HG03066 (cell line): ENCODE measurements at regions not wholly inside any gene's neighbourhood (a gene's known extent, or its start where the extent isn't known, plus 50 kb on each side); places are given as distances from the start of the nearest gene placed in this dataset.

Experiments used
- ATAC-seq: cut with Tn5 transposase; IDR thresholded peaks from one replicate; pipeline ENCODE4 v1.9.1; 2021; ENCODE audit warnings: low read depth; ENCODE audit not compliant: unreplicated experiment

DNA sequence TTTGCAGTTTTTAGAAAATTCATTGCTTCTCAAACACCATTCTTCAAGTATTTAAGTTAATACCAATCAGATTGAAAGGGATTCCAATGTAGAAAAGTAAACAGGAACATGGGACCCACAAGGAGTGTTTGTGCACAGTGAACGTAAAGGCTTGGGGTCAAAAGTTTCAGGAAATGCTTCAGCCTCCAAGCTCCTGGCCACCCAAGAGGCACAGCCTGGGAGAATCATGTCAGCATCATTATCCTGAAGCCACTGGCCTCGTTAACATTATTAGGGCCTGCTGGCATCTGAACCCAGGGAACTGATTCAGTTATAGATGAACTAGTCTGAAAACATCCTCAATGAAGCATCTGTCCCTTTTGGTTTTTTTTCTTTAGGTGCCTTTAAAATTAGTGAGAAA lies 122.9 kb downstream of the NXNL2 start:
- ATAC-seq = no peak

DNA sequence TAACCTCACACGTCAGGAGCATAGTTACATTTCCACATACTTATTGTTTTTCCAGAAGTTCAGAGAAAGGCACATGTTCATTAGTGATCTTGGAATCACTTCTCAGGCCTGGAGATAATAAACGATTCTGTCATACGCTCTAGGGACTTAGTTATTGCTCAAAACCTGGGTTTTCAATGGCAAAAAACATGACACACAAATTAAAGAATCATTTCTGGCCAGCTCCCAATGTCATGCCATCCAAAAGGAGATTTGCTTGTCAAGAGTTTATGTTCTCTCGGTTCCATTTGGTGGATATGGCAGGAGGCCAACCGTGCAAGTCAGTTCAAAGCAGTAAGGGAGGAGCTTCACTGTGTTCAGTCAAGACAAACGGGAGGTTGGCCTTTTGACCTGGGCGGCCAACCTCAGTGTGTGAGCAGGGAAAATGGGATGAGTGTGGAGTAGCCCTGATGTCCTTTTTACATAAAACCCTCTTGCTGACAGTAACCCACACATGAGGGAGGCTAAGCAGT lies 123.4 kb downstream of the NXNL2 start:
- no peak for ATAC-seq

DNA sequence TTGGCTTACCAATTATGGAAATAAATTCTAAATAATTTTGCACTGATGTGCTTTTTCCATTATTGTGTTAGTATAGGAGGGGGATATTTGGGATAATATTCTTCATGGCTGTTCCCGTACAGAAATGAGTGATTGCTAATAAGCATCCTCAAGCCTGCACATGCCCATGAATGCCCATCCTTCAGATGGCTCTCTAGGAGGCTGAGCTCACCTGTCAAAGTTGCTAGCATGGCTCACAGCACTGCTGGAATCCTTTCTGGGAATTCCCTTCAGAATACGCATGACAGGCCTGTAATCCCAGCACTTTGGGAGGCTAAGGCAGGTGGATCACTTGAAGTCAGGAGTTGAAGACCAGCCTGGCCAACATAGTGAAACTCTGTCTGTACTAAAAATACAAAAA lies 124.1 kb downstream of the NXNL2 start:
- no peak for ATAC-seq

DNA sequence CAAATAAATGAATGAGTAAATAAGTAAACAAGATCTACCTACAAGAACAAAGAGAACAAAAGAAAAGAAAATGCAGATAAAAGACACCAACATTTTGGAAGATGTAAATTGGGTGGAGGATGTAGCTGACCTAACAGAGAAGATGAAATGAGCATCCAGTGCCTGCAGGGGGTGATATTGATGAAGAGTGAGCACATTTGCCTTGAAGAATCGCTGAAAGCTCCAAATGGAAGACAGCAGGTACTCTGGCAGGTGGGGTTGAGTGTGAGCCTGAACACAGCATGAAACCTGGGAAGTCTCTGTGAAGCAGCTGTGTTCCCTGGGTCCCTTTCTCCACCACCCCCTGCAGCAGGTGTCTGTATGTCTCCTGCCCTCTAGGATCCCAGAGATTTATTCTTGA lies 125.6 kb downstream of the NXNL2 start:
- no peak for ATAC-seq

DNA sequence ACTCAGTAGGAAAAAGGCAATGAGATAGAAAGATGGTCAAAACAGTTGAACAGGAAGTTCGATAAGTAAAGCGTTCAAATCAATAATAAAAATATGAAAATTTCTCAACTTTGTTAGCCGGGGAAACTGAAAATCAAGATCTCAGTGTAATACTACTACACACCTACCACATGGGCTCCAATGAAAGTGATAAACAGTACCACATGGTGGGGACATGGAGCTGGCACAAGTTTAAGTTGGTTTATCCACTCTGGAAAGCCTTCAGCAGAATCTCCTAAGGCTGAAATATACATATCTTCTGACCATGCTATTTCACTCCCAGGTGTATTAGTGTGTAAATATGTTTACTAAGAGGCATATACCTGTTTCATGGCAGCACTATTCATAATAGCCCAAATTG lies 126.8 kb downstream of the NXNL2 start:
- no peak for ATAC-seq

DNA sequence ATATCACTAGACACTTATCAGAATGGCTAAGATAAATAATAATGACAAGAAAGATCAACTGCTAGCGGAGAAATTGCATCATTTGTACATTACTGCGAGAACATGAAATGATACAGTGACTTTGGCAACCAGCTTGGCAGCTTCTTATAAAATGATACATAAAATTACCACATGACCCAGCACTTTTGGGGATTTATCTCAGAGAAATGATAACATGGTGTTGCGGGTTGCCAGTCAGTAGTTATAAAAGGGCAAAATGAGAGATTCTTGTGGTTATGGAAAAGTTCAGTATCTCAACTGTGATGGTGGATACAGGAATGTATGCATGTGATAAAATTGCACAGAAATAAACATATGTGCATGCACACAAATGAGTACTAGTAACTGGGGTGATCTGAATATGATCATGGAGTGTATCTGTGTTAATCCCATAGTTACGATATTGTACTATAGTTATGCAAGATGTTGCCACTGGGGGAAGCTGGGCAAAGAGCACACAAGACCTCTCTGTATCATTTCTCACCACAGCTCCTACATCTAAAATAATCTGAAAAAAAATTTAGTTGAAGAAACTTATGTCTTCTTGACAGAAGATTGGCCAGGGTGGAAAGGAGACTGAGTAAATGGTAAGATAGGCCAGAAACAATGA lies 128.9 kb downstream of the NXNL2 start:
- no peak for ATAC-seq

DNA sequence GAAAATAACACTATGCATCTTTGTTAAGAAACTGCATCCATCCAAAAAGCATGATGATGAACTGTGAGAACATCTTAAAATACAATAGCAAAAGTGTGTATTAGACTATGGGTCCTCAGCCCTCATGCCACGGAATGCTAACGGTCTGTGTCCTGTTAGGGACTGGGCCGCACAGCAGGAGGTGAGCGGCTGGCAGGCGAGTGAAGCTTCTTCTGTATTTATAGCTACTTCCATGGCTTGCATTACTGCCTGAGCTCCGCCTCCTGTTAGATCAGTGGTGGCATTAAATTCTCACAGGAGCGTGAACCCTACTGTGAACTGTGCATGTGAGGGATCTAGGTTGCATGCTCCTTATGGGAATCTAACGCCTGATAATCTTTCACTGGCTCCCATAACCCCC lies 129.8 kb downstream of the NXNL2 start:
- no peak for ATAC-seq

DNA sequence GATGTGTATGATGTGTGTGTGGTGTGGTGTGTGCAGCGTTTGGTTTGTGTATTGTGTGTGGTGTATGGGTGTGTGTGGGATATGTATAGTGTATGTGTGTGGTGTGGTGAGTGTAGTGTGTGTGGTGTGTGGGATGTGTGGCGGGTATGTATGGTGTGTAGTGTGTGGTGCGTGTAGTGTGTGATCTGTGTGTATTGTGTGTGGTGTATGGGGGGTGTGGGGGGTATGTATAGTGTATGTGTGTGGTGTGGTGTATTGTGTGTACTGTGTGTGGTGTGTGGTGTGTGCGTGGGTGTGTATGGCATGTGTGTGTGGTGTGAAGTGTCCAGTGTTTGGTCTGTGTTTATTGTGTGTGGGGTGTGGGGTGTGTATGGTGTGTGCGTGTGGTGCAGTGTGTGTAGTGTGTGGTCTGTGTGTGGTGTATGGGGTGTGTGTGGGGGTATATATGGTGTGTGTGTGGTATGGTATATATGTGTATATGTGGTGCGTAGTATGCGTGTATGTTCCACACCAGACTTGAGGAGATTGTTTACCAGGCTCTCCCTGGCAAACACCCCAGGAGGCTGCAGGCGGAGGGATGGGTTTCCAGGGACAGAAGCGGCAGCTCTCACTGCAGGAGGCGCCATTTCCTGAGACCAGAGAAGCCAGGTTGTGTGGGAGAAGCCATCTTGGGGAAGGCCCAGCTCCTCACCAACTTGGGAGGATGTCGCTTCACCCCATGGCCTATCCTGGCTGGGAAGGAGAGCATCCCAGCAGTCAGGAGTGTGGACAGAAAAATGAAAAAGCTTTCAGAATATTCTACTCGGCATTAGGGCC lies 138.1 kb downstream of the NXNL2 start:
- ATAC-seq = no peak

DNA sequence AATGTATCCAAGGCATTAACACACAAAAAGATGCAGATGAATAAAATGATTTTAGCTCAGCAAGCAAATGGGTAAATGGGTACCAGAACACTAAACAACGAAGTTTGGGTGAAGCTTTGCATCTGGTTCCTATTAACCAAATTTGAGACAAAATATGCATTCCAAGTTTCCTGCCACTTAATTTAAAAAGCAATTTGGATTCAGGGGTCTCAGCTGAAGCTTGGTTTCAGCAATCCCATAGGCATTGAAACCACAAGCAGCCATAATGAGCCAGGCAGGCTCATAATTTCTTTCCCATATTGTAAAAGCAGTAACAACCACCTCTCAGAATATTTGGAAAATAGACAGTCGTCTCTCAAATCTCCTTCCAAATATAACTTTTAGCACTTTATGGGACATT lies 138.9 kb downstream of the NXNL2 start:
- ATAC-seq = no peak

DNA sequence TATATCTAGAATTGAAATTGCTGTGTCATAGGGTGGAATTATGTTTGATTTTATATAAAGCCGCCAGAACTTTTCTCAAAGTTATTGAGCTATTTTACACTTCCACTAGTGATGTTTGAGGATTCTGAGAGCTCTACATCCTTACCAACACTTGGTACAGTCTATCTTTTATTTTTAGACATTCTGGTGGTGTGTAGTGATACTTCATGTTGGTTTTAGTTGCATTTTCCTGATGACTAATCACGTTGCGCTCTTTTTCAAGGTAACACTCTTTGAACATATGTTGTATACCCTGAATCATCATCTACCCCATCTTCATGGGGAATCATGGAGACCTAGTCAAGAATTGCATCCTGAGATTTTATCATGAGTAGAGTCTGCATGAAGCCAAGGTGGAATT lies 141.7 kb downstream of the NXNL2 start:
- no peak for ATAC-seq

DNA sequence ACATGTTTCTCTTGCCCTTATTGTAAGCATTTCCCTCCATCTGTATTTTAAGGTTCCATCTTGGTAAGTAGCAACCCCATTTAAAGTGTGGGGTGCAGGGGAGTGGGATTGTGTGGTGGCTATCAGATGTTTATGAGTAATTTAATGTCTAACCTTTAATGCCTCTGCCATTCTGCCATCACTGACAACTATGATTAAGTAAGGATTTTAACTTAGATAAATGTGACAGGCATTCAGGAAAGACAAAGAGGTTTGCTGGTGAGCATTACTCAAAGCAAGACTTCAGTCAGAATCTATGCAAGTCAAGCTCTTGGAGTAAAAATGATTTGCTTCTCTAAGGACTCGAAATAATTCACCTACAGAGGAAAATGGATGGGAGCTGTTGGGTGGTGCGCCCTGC lies 143.0 kb downstream of the NXNL2 start:
- ATAC-seq = no peak

DNA sequence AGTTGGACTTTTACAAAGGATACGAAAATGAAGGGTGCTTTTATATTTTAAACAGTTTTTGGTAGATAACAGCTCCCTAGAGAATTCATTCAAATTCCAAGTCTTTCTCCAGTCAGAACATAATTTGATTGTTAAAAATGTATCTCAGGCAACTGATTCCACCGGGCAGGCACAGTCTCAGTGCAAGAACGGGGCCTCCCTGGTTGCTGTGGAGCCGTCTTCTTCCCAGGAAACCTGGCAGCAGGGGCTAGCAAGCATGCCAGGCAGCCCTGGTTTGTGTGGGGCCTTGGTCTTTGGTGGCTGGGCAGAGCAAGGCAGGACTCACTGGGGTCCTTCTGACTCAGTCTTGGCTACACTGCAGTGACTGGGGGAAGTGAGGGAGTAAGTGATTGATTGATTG lies 143.5 kb downstream of the NXNL2 start:
- ATAC-seq = no peak

DNA sequence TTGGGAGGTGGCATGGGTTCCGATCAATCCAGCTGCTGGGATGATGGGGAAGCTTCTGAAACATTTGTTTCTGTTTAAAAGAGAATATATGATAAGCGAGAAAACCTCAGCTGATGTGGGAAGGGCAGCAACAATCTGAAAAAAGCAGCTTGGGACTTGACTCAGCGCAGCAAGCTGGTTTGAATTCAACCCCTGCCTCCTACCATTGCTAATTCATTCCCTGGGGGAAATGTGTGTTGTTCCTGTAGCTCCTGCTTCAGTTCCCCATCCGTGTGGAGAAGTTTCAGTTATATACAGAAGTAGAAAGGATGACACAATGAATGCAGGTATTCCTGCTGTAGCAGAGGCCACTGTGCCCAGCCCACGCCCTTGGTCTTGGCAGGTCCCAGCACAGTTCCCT lies 145.1 kb downstream of the NXNL2 start:
- no peak for ATAC-seq

DNA sequence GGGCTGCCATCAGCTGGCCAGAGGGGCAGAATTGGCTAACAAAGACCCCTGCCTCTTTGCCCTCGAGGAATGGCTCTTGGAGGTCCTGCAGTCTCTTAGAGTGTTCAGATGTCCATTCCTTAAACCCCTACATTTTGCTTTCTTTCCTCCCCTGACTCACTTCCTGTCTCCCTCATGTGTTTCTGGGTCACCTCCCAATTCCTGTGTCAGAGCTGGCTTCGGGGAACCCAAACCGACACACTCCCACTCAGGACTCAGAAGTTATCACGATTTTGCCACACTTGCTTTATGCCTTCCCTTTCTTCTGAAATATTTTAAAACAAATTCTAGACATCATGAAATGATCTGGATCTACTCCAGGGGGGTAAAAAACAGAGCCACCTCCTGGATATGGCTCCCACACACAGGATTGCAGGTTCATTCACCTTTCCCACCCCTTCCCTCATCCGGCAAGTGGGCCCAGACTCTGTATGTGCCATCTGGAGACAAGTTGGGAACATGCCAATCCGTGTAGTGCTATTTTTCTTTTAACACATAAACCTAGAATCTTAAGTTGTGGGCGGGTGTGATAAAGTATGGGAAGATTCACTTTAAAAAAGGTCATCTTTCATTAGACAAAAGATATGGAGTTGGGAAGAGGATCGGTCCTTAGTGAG lies 145.7 kb downstream of the NXNL2 start:
- no peak for ATAC-seq

DNA sequence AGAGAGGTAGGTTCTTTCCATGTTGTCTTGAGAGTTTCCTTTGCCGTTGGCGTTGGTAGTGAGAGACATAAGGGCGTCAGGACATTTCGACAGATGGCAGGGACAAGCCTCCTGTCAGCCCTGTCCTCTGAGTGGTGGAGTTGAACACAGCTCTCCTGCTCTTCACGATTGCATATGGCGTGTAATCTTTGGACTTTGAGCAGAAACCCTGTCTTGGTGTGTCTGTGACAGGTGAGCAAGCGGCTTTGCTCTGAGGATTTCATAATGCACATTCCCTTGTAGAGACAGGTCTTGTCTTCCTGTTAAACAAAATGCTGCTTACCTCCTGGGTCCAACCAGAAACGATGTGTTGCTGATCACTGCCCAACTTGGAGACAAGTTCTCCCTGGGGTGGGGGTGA lies 146.5 kb downstream of the NXNL2 start:
- ATAC-seq = no peak

DNA sequence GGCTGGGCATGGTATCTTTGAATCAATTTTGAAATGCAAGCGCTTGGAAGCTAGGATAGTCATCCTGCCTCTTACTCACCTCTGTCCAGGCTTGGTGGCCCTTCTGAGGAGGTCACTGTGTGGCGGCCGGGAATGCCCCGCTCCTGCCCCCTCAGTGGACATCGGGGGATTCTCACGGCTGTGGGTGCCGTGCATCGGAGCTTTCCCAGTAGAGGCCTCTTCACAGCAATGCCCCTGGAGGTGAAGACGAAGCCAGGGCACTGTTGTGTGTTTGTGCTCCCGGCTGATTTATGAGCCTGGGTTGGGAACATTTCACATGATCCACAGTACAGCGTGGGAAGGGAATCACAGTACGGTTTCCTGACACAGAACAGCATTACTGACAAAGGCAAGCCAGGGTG lies 147.5 kb downstream of the NXNL2 start:
- no peak for ATAC-seq

DNA sequence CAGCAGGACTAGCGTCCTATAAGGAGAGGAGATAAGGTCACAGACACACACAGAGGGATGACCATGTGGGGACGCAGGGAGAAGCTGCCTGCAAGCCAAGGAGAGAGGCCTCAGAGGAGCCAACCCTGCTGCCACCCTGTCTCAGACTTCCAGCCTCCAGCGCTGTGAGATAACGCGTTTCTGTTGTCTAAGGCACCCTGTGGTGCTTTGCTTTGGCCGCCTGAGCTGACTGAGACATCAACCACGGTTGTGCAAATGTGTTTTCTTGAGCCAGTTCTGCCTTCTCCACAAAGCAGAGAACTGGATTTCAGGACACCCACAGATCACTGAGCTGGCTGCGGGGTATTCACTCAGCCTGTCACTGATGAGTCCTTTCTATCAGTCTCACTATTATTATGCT lies 149.1 kb downstream of the NXNL2 start:
- ATAC-seq = no peak

DNA sequence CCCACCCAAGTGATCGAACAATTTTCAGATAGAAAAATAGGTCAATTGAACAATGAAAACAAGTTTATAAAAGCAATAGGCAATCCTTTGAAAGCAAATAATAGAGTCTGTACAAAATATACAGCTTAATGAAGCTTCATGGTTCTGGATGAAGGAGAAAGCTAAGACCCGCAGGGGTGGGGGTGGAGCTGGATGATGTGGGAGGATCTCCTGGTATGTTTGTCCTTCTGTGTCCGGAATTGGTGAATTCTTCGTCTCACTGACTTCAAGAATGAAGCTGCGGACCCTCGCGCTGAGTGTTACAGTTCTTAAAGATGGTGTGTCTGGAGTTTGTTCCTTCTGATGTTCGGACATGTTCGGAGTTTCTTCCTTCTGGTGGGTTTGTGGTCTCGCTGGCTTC lies 149.9 kb downstream of the NXNL2 start:
- no peak for ATAC-seq

DNA sequence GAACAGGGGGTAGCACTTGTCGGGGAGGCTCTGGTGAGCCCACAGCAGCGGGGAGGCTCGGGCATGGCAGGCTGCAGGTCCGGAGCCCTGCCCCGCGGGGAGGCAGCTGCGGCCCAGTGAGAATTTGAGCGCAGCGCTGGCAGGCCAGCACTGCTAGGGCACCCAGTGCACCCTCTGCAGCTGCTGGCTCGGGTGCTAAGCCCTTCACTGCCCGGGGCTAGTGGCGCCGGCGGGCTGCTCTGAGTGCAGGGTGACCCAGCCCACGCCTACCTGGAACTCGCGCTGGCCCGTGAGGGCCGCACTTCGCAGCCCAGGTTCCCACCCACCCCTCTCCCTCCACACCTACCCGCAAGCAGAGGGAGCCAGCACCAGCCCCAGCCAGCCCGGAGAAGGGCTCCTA lies 151.0 kb downstream of the NXNL2 start:
- no peak for ATAC-seq

DNA sequence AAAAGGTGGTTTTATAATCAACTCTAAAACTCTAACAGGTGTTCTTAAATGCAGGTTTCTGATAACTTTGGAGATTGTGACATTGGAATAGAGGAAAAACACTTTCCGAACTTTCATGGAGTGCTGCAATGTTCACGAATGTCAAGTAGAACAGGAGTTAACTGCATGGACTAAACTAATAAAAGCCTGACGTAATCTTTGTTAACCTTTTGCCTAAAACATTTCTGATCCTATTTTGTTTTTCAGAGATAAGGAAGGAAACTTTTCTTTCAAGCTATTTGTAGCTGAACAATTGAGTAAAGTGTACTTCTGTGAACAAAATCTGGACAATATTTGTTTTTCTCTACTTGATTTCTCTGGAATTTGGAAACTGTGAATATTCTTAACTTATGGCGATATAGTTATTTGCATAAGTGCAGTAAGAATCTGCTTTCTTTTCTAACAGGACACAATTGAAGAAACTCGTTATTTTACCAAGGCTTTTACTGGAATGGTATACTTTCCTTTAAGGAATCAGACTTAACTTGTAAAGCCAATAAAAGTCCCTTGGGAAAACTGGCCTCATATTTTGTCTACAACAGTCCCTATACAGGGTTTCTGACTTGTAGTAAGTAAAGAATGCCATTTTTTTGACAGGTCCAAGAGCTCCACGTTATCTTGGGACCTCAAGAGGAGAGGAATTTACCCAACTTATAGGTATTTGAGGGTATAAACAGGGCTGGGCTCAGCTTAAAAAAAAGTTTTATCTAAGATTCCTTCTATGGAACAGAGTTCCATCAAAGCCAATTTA lies 154.7 kb downstream of the NXNL2 start:
- no peak for ATAC-seq

DNA sequence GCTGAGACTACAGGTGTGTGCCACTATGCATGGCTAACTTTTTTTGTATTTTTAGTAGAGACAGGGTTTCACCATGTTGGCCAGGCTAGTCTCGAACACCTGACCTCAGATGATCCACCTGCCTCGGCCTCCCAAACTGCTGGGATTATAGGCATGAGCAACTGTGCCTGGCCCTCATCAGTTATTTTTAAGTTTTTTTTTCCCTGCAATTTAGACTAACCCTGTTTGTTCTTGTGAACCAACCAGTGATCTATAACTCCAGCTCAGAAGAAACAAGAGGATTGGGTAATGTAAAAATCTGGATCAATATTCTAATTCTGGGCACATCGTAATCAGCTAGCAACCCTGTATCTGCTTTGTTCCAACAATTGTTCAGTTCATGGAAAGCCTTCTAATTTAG lies 155.7 kb downstream of the NXNL2 start:
- no peak for ATAC-seq
